Panc1 (cell line): ENCODE measurements at regions not wholly inside any gene's neighbourhood (a gene's known extent, or its start where the extent isn't known, plus 50 kb on each side); places are given as distances from the start of the nearest gene placed in this dataset.

ENCODE experiments used
- CTCF ChIP-seq: fragments of 450-650 bp; IDR thresholded peaks from 2 replicates; pipeline ENCODE4 v1.5.1; 2017; ENCODE audit warnings: mild to moderate bottlenecking
- POLR2AphosphoS5 ChIP-seq: IDR thresholded peaks from 2 replicates; pipeline ENCODE4 v1.6.1; 2012; ENCODE audit warnings: mild to moderate bottlenecking, low read depth, low read length, moderate library complexity
- REST ChIP-seq, 2 experiments: IDR thresholded peaks; 2 replicates each; pipeline ENCODE4 v1.6.1; 2011 to 2012; ENCODE audit warnings: low read depth in 2 of 2, control low read depth in 1 of 2, low read length in 1 of 2, mild to moderate bottlenecking in 1 of 2, moderate library complexity in 1 of 2; ENCODE audit not compliant: insufficient read depth in 1 of 2
- TCF7L2 ChIP-seq: IDR thresholded peaks from 2 replicates; pipeline ENCODE4 v1.6.1; 2011; ENCODE audit warnings: mild to moderate bottlenecking, low read depth, low read length, inconsistent platforms

GRCh38 chr10:84925495-84925894 is 597.1 kb downstream of the CCSER2 start:
- TF ChIP-seq CTCF (no peak), POLR2AphosphoS5 (no peak), REST (IDR thresholded peaks at IDR 0.05; ENCODE audit: insufficient read depth in 1 of 2, low read depth in 2 of 2, low read length in 1 of 2) (no peak), TCF7L2 (no peak)
